ENCODE measurements at regions not wholly inside any gene's neighbourhood (a gene's known extent, or its start where the extent isn't known, plus 50 kb on each side); places are given as distances from the start of the nearest gene placed in this dataset.

- TF ChIP-seq POLR2AphosphoS5 (IDR thresholded peaks at IDR 0.05) (no peak), EP300 (IDR thresholded peaks at IDR 0.05) (no peak), POLR2A (IDR thresholded peaks at IDR 0.05) (no peak), CTCF (IDR thresholded peaks at IDR 0.05) (no peak)
Observed at GRCh38 chr18:53944721-53945120, 279.7 kb downstream of the MBD2 start.
